ENCODE measurements at regions not wholly inside any gene's neighbourhood (a gene's known extent, or its start where the extent isn't known, plus 50 kb on each side); places are given as distances from the start of the nearest gene placed in this dataset.

GRCh38 chr13:31433746-31434145, 234.0 kb downstream of the B3GLCT start:
- H3K4me3 ChIP-seq (ENCODE audit: low read depth, poor library complexity, severe bottlenecking), result no peak overlapping the region
- 38 to 56% methylated on average over 7 of the region's 7 CpGs for WGBS, 2 donors
- intact Hi-C loops (cut with DNase I; ENCODE audit: low total_unique reads), result no loop called here
- TF ChIP-seq POLR2A (IDR thresholded peaks at IDR 0.05) (no peak), CTCF (IDR thresholded peaks at IDR 0.05) (no peak)
- DNase-seq (ENCODE audit: low spot score in 2 of 2), result no peak

- no peak for TF ChIP-seq POLR2A (IDR thresholded peaks at IDR 0.05)
- TF ChIP-seq CTCF (IDR thresholded peaks at IDR 0.05), result no peak
- H3K4me3 ChIP-seq (ENCODE audit: low read depth, poor library complexity, severe bottlenecking), result no peak overlapping the region
- DNase-seq (ENCODE audit: low spot score in 2 of 2), result no peak
- WGBS, 2 donors, result 84 to 90% methylated on average over 8 of the region's 8 CpGs
- intact Hi-C loops (cut with DNase I; ENCODE audit: low total_unique reads), result no loop called here
Observed at GRCh38 chr13:31434613-31435012, 234.8 kb downstream of the B3GLCT start.

- TF ChIP-seq CTCF (IDR thresholded peaks at IDR 0.05), result no peak
- no peak for TF ChIP-seq POLR2A (IDR thresholded peaks at IDR 0.05)
- no peak for DNase-seq (ENCODE audit: low spot score in 2 of 2)
- intact Hi-C loops (cut with DNase I; ENCODE audit: low total_unique reads), result no loop called here
- no peak overlapping the region for H3K4me3 ChIP-seq (ENCODE audit: low read depth, poor library complexity, severe bottlenecking)
- 74 to 82% methylated on average over 4 of the region's 4 CpGs for WGBS, 2 donors
Observed at GRCh38 chr13:31435536-31435935, 235.8 kb downstream of the B3GLCT start.

GRCh38 chr13:31436478-31436877, 236.7 kb downstream of the B3GLCT start:
- 58 to 70% methylated on average over 5 of the region's 5 CpGs for WGBS, 2 donors
- H3K4me3 ChIP-seq (ENCODE audit: low read depth, poor library complexity, severe bottlenecking), result no peak overlapping the region
- intact Hi-C loops (cut with DNase I; ENCODE audit: low total_unique reads), result no loop called here
- DNase-seq (ENCODE audit: low spot score in 2 of 2), result no peak
- TF ChIP-seq POLR2A (IDR thresholded peaks at IDR 0.05) (no peak), CTCF (IDR thresholded peaks at IDR 0.05) (no peak)

GRCh38 chr13:31437975-31438374, 238.2 kb downstream of the B3GLCT start:
- no peak overlapping the region for H3K4me3 ChIP-seq (ENCODE audit: low read depth, poor library complexity, severe bottlenecking)
- 73 to 79% methylated on average over 3 of the region's 3 CpGs for WGBS, 2 donors
- intact Hi-C loops (cut with DNase I; ENCODE audit: low total_unique reads), result no loop called here
- no peak for TF ChIP-seq POLR2A (IDR thresholded peaks at IDR 0.05)
- no peak for TF ChIP-seq CTCF (IDR thresholded peaks at IDR 0.05)
- DNase-seq (ENCODE audit: low spot score in 2 of 2), result no peak

GRCh38 chr13:31440132-31440531, 240.4 kb downstream of the B3GLCT start:
- no peak overlapping the region for H3K4me3 ChIP-seq (ENCODE audit: low read depth, poor library complexity, severe bottlenecking)
- WGBS, 2 donors, result 75 to 79% methylated on average over 2 of the region's 2 CpGs
- DNase-seq (ENCODE audit: low spot score in 2 of 2), result no peak
- intact Hi-C loops (cut with DNase I; ENCODE audit: low total_unique reads), result no loop called here
- TF ChIP-seq POLR2A (IDR thresholded peaks at IDR 0.05), result no peak
- no peak for TF ChIP-seq CTCF (IDR thresholded peaks at IDR 0.05)
